GM20000 (cell line): ENCODE measurements at regions not wholly inside any gene's neighbourhood (a gene's known extent, or its start where the extent isn't known, plus 50 kb on each side); places are given as distances from the start of the nearest gene placed in this dataset.

Source experiments
- DNase-seq: peaks from one replicate; pipeline ENCODE4 v3.0.0; 2012; ENCODE audit warnings: low spot score
- TF ChIP-seq, protein P1 (sequence below): IDR thresholded peaks from 2 replicates; pipeline ENCODE4 v1.5.1; 2012; ENCODE audit warnings: mild to moderate bottlenecking, control low read depth; ENCODE audit errors: extremely low read depth, missing control alignments

DNA sequence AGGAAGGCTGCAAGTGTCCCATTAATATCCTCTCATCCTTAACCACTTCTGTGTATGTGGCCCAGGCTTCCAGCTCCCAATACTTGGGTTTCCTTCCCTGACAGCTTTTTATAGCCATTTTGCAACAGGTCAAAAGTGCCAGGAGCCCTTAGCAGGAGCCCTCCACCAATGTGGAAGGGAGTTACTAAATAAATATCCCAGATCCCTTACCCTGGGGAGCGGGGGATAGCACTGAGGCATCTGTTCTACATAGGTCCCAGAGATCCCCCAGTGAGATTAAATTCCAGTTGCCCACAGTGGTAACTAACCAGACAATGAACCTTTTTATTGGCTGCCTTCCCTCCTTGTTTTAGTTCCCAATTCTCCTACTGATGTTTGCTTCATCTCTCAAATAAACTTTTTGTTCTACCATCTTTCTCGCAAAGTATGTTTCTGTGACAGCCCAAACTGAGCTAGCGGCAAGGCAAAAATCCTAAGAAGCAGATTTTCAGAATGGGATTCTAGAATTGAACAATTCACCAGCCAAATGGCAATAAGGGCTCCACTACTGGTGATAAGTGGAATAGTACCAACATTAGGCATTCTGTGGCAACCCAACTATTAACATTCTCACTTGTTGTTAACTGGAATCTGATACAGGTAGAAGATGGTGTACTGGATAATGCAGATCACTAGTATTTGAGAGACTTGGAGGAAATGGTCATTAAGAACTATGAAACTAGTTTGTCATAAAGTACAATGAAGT, 83.9 kb upstream of the MAPRE2 start:
- TF ChIP-seq, protein P1, sequence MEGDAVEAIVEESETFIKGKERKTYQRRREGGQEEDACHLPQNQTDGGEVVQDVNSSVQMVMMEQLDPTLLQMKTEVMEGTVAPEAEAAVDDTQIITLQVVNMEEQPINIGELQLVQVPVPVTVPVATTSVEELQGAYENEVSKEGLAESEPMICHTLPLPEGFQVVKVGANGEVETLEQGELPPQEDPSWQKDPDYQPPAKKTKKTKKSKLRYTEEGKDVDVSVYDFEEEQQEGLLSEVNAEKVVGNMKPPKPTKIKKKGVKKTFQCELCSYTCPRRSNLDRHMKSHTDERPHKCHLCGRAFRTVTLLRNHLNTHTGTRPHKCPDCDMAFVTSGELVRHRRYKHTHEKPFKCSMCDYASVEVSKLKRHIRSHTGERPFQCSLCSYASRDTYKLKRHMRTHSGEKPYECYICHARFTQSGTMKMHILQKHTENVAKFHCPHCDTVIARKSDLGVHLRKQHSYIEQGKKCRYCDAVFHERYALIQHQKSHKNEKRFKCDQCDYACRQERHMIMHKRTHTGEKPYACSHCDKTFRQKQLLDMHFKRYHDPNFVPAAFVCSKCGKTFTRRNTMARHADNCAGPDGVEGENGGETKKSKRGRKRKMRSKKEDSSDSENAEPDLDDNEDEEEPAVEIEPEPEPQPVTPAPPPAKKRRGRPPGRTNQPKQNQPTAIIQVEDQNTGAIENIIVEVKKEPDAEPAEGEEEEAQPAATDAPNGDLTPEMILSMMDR = no peak
- no peak for DNase-seq

DNA sequence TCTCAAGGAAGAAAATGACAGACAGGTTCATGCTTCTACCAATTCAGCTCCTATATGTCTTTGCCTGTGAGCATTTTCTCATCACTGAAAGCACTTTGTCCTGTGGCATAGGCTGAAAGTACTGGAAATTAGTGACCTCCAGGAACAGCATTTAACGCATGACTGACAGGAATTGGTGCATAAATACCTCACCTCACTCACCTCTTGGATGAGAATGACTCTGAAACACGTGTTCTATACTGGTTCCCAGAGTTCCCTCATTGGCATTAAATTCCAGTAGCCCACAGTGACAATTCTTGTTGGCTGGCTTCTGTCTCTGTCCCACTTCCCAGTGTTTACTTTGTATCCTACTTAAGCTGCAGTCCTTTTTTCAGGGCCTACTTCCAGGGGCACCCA, 83.4 kb upstream of the MAPRE2 start:
- TF ChIP-seq, protein P1 = no peak
- DNase-seq = no peak

DNA sequence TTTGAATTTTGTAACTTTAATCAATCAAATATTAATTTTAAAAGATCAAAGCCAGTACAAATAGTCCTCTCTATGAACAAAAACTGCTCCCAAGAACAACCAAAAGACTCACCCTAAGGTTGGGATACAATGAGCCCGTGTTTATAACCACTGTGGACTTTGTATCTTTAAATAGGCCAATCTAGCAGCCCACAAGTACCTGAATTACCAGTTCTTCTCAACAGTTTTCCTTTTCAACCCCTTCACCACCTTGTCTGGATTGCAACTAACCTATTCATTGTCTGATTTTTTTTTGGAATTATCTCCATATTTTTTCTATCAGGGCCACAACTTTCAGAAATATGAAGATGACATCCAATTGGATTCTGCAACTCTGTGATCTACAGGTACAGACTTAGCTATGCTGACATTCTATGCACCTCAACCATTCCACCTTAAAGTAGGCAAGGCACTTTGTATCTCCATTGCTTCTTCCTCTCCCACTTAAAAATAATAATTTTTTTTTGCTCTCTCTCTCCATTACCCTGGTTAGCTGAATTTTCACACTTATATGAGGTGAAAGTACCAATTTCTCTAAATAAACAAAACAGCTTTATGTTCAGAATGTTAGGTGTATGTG, 81.9 kb upstream of the MAPRE2 start:
- TF ChIP-seq, protein P1 = no peak
- no peak for DNase-seq

DNA sequence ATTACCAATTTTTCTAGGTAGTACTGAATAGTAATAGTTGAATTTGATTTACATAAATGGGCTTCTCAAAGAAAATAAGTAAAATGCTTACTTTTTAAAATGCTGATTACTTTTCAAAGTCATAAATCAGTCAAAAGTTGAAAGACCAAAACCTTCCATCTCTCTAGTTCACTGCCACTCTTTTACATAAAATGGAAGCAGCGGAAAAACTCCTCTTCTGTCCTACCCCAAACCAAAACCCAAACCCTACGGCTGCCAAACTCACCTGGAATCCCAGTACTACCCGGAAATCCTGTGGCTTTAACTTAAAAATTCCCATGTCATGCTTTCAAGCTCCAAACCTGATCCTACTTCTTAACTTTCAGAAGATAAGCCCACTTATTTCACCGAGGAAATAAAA, 81.2 kb upstream of the MAPRE2 start:
- DNase-seq = no peak
- TF ChIP-seq, protein P1 = no peak

DNA sequence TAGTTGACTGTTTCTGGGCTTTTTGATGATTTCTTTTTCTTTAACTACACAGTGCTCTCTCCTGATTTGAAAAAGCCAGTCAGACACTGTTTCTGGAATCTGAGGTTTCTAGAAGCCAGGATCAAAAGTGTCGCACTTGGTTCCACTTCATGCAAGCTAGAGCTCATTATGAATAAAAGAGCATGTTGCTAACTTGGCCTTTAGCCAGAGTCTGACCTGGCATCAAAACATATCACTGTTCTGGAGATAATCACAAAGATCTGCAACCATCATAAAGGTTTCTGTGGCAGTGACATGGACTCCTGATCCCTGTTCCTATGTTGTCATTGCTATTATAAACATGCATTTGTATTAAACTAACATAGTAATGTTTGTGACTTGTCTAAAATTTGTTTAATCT, 76.1 kb upstream of the MAPRE2 start:
- DNase-seq = no peak
- TF ChIP-seq, protein P1 = no peak

DNA sequence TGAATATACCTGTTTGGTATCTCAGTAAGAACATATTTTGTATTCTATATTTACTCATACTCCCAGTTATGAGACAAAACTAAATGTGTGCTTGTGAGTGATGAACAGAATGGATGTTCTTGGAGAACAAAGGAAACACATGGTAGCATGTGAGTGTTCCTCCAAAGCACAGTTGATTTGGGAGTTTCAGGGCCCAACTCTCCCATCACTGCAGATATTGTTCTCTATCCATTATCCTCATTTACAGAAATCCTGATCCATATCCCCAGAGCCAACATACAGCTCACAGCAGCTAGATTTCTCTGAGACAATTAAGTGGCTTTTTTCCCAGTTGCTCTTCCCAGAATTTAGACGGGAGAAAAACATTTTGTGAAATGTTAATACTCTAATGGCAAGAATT, 75.6 kb upstream of the MAPRE2 start:
- TF ChIP-seq, protein P1 = no peak

DNA sequence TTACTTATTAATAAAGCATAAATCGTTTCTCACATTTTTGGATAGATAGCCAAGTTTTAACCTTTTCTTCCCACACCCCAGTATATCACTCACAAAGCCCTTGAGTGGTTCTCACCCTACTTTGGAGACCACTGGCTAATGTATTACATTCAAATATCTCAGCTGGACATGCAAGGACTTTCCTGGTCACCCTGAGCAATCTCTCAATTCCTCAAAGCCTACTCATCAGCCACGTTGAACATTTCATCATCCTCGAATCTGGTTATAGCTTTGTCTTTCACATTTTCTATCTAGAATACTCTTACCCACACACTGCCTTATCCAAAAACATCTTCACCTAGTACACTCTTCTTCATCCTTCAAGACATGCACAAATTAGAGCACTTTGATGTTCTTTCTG, 71.1 kb upstream of the MAPRE2 start:
- no peak for DNase-seq

More for the DNA sequence above, 75.6 kb upstream of the MAPRE2 start:
- DNase-seq = no peak

More for the DNA sequence above, 71.1 kb upstream of the MAPRE2 start:
- TF ChIP-seq, protein P1 = no peak
